HG03135 (cell line): ENCODE measurements at regions not wholly inside any gene's neighbourhood (a gene's known extent, or its start where the extent isn't known, plus 50 kb on each side); places are given as distances from the start of the nearest gene placed in this dataset.

Source experiments
- ATAC-seq: cut with Tn5 transposase; IDR thresholded peaks from one replicate; pipeline ENCODE4 v1.9.1; 2021; ENCODE audit warnings: mild to moderate bottlenecking, moderate library complexity; ENCODE audit not compliant: unreplicated experiment

- no peak for ATAC-seq
Observed at GRCh38 chr2:2527148-2527547, 196.1 kb upstream of the MYT1L start.

GRCh38 chr2:2524348-2524941, 193.4 kb upstream of the MYT1L start:
- no peak for ATAC-seq

DNA sequence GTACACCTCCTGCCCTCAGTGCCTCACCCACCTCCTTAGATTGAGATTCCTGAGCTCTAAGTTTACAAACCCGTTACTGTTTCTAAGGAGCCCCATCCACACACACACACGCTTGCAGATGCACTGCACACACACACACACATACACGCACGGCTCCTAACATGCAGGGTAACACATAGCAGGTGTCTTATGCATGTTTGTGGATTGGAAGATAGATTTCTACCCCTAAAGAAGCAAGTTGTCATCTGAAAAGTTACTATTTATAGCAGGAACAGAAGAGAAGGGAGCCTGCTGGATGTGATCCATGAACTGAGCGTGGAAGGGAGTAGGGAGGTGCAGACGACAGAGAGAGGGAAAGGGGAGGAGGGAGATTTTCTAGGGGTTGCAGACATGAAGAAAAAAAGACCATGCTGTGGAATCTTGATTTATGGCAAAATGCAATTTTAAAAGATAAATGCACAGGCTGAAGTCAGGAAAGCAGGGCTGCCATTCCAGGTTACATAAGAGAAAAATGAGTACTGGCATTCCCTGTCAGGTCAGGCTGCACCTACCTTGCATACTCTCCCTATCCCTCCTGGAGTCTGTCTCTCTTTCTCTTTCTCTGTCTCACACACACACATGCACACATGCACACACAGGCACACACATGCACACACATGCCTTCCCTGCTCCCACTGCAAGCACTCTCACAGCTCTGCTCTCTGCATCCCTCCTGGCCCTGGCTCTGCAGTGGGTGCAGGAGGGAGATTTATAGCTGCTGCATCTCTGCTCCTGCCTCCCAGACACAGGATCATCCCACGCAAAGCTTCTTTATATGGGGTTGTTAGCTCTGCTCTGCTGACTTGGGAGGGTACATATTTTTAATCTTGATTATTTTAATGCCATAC, 192.6 kb upstream of the MYT1L start:
- ATAC-seq = no peak

GRCh38 chr2:2520401-2520811, 189.3 kb upstream of the MYT1L start:
- ATAC-seq = no peak

DNA sequence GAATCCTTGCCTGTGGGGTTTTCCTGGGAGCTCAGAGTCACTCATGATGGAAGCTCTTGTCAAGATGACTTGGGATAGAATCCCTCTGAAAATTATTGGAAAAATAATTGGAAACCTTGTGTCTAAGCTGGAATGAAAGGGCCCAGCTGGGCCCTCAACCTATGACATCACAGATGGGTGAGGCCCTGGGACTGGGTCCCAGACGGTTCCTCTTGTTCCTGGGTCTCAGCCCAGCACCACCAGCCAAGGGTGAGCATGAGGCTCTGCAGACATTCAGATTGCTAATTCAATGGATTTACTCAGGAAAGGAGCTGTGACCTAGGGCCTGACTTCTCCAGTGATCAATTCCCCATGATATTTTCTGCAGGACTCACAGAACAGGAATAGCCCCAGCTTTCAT, 188.3 kb upstream of the MYT1L start:
- ATAC-seq = no peak

DNA sequence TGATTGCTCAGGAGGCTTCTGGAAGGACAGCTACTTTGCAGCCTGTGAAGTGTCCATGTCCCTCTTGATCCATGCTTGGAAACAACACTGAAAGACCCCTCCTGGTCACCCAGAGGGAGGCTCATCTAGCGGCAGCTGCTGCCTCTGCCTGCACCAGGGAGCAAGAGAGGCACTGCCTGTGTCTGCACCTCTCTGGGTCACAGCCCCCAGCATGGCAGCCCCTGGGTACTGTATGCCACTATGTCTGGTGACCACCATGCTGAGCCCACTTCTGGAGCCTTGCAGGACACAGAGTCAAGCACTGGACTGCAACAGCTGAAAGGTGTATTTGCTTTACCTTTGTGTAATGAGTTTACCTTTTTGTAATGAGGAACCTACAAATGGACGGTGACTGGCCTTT, 186.3 kb upstream of the MYT1L start:
- no peak for ATAC-seq

GRCh38 chr2:2516386-2516785, 185.3 kb upstream of the MYT1L start:
- ATAC-seq = no peak

DNA sequence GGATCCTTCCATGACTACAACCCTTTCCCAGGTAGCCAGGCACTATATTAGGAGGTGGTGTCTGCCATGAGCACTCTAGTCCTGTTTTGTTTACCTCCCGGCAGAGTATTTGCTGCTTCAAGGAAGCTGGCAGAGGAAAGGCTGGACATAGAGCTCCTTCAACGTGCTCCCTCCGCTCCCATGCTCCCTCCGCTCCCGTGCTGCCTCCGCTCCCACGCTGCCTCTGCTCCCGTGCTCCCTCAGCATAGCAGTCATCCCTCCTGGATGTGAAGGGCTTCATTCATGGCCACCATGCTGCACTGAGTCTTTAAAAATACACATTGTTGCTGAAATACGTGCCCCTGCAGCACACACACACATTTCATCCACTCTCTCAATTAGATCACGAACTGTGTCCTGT, 181.9 kb upstream of the MYT1L start:
- ATAC-seq = no peak

- no peak for ATAC-seq
Observed at GRCh38 chr2:2507417-2507997, 176.4 kb upstream of the MYT1L start.

GRCh38 chr2:2506536-2506935, 175.5 kb upstream of the MYT1L start:
- no peak for ATAC-seq

DNA sequence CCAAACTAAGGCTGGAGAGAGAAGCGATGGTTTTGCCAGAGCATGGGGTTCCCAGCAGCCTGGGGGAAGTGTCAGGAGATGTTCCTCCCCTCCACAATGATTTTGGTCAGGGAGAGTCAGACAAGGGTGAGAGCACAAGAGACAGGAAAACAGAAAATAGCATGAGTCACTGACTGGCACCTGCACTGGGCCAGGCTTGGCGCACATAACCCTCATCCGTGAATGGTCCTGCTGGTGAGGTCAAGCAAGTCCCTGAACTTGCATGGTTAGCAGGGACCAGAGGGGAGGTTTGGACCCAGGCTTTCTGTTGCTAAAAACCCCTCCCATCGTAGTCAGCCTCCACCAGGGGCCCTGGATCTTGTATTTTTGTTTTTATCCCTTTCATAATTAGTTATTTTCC, 174.5 kb upstream of the MYT1L start:
- ATAC-seq = no peak

DNA sequence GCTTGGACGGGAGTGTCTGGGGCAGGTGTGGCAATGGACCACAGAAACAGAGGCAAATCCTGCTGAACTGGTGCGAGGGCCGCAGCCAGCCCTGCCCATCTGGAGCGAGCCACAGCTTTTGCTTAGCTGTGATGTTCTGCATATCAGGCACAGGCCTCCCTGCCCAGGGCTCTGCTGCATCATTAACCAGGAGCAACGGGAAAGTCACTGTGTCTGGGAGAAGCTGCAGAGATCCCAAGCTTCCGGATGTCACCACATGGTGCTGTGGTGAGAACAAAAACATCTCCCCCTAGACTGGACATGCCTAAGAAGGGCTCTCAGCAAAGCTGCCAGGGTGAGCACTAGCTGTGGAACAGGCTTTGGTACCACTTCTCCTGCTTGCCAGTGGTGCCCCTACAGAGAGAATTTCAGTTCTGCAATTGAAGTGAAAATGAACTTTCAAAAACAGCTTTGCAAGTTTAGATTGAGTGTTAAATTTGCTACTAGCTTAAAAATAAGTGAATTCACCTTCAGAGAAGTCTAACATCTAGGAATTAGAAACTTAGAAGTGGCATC, 172.9 kb upstream of the MYT1L start:
- ATAC-seq = no peak

- ATAC-seq = no peak
Observed at GRCh38 chr2:2502201-2502549, 171.1 kb upstream of the MYT1L start.

- ATAC-seq = no peak
Observed at GRCh38 chr2:2501454-2502200, 170.6 kb upstream of the MYT1L start.

GRCh38 chr2:2495606-2496005, 164.5 kb upstream of the MYT1L start:
- no peak for ATAC-seq

DNA sequence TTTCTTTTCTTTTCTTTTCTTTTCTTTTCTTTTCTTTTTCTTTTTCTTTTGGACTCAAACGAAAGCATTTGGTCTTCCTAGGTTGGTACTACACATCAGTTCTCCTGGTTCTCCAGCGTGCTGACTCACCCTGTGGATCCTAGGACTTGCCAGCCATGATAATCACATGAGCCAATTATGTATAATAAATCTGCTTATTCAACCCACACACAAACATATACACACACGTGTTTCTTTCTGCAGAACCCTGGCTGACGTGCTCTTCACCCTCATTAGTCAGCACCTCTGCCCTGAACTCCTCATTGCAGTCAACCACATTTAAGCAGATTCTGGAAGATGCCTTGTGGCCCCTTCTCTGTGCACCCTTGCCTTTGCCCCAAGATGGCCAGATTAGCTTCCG, 162.4 kb upstream of the MYT1L start:
- no peak for ATAC-seq

GRCh38 chr2:2492800-2493199, 161.7 kb upstream of the MYT1L start:
- ATAC-seq = no peak

- ATAC-seq = no peak
Observed at GRCh38 chr2:2491964-2492363, 160.9 kb upstream of the MYT1L start.

DNA sequence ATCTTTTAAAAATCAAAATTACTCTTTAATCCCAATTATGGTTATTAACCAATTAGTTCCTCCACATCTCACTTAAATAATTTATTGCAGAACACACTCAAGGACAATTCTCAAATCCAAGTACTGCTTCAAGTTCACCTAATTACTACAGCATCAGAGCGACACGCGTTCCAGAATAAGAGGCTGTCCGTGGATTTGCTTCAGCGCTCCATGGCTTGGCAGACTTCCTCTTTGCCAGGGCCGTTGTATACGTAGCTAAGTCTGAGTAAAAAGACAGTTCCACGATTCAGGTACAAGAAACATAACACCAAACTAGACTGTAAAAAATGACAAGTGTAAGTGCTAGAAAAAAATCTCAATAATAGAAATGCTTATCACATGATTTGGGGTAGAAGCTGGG, 153.2 kb upstream of the MYT1L start:
- ATAC-seq = no peak

DNA sequence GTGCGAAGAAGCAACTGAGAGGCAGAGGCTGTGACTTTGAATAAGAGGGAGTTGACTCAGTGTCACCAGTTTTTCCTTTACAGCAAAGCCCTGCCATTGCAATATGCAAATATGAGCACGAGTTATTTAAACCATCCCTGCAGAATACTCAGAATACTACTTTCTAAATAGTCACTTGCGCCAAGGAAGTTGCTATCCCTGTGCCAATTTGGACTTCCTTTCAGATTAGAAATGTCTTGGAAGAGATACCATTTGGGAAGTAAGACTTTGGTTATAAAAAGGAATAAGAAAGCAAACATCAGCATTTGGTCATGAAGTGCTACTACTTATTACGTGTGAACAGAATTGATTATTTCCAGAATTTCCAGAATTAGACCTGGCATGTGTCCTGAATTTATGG, 151.8 kb upstream of the MYT1L start:
- no peak for ATAC-seq

DNA sequence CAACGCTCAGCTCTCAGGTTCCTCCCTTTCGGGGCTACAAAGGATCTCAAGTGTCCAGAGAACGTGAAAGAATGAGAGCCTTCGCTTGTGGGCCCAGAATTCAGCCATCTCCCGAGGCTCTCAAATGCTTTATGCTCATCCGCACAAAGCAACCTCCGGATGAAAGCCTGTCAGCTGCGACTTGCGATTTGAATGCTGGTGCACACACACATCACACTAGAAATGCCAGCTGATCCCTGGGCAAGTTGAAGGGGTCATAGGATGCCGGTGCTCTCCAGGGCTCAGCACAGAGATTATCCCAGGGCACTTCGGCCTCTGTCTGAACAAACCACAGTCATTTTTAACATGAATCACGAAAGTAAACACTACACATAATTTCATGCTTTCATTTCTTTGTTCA, 141.8 kb upstream of the MYT1L start:
- ATAC-seq = no peak
